SIG-M5 (cell line): ENCODE measurements at regions not wholly inside any gene's neighbourhood (a gene's known extent, or its start where the extent isn't known, plus 50 kb on each side); places are given as distances from the start of the nearest gene placed in this dataset.
"Not testable (repeated sequence)": the region's sequence is repeated elsewhere in the genome, so short reads cannot be mapped to it uniquely, and the experiment has no call there.

Experiments used
- DNase-seq: peaks from one replicate; lab custom pipeline; 2025; lab: John Stamatoyannopoulos, UW

GRCh38 chr12:93080452-93080851, 151.4 kb upstream of the EEA1 start:
- DNase-seq = no peak

DNA sequence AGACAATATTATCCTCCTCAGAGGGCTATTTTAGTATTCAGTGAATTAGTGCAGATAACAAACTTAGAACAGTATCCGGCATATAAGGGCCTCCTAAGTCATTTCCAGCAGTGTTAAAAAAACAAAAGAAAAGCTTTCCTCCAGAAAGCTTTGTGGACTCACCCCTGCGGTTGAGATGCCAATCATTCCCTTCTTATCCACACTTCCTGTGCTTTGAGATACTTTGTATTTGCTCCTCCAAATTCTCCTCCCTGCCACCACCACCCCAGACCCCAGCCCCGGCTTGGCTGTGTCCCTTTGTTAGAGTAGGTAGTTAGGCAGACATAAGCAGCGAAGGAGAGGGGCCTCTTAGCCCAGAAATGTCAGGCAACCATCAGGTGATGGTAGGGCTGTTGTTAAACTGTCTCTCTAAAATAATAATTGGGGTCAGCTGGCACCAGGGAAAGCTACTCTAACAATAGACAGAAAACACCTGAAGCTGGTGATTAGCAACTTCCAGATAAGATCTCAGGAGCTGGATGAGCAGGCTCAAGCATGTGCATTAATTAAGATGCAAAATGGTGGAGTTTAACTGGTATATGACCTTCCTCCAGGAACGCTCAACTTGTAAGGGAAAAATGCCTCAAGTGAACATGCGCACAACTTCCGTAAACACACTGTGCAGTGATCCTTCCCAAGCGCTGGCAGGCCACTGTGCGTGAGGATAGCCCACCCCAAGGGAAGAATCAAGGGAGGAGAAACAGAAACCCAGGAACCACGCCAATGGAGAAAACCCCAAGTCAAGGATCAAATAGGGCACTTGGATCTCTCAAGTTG, 152.1 kb upstream of the EEA1 start:
- no peak for DNase-seq

- no peak for DNase-seq
Observed at GRCh38 chr12:93081810-93082165, 152.7 kb upstream of the EEA1 start.

DNA sequence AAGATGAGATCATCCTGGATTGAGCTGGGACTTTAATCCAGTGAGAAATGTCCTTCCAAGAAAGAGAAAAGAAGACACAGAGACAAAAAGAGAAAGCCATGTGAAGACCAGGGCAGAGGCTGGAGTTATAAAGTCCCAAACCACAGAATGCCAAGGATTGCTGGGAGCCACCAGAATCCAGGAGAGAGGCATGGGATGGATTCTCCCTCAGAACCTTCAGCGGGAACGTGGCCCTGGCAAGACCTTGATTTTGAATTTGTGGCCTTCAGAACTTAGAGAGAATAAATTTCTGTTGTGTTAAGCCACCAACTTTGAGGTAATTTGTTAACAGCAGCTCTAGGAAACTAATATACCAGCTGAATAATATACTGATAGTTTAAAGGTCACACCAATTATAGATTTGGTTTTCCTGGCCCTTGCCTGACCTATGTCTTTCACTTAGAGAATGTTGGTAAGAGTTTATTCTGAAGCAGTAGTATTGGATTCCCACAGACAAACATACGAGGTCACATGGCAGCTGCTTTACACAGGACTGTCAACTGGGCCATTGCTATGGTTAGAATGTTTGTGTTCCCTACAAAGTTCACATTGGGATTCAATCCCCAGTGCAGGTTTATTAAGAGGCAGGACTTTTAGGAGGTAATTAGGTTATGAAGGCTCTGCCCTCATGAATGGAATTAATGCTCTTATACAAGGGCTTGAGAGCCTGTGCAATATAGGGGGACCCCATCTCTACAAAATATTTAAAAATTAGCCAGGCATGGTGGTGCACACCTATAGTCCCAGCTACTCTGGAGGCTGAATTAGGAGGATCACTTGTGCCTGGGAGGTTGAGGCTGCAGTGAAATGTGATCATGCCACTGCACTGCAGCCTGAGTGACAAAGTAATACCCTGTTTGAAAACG, 156.5 kb upstream of the EEA1 start:
- DNase-seq = no peak

DNA sequence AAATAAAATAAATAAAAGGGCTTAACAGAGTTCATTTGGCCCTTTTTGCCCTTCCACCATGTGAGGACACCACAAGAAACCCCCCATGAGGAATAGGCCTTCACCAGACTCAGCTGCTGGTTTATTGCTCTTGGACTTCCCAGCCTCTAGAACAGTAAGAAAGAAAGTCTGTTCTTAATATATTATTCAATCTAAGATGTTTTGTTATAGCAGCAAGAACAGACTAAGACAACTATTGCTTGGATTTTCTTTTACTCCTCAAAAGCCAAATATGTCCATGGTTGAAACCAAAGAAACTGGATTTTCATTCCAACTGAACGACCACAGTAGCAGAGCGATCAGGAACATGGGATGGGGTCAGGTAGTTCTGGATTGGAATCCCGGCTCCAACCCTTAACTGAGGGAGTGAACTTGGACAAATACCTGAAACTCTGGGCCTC, 157.2 kb upstream of the EEA1 start:
- DNase-seq = no peak

DNA sequence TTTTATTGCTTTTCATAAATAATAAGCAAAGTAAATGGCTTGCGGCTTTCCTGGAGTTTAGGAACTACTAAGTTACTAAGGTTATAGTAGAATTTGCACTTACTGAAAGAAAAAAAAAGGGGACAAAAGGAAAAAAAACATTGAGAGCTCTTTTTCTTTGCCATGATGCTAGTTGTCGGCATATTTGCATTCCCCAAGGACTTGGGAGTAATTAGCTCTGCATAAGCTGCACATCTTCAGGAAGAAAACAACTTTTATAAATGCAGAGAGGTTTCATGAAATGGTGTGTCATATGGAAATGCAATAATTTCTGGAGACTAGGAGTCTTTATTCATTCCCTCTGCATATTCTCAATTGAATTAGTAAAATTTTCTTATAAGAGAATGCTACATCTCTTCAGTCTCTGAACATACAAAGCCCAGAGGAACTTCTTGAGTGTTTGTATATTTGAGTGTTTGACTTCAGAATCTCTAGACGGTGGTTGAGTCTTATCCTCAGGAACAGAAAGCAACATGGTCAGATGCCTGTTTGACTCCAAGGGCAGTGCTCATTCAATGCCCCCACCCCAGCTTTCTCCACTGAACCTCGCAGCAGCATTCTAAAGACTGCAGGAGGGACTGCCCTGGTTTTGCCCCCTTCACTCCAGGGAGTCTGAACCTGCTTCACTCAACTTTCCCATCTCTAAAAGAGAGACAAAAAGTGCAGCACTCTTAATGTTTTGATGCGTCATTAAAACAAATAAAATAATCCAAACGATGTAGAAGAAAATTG, 158.9 kb upstream of the EEA1 start:
- no peak for DNase-seq

DNA sequence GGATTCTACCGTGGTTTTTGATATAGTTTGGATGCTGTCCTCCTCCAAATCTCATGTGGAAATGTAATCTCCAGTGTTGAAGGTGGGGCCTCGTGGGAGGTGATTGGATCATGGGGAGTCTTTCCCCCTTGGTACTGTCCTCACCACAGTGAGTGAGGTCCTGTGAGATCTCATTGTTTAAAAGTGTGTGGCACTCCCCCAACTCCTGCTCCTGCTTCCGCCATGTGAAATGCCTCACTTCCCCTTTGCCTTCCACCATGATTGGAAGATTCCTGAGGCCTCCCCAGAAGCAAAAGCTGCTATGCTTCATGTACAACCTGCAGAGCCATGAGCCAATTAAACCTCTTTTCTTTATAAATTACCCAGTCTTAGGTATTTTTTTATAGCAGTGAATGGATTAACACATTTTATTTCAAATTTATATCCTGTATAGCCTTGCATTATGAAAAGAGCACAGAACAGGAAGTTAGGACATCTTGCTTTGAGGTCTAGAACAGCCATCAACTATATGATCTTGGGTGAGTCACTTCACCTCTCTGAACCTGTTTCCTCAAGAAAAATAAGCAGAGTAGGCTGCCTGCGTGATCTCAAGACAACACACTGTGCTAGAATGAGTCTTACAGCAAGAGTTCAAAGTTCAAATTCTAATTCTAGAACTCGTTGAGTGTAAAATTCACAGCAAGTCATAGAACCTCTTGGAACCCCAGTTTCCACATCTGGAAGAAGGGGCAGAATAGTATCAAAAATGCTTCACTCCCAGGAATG, 160.9 kb upstream of the EEA1 start:
- peak; percentile 92 for DNase-seq

DNA sequence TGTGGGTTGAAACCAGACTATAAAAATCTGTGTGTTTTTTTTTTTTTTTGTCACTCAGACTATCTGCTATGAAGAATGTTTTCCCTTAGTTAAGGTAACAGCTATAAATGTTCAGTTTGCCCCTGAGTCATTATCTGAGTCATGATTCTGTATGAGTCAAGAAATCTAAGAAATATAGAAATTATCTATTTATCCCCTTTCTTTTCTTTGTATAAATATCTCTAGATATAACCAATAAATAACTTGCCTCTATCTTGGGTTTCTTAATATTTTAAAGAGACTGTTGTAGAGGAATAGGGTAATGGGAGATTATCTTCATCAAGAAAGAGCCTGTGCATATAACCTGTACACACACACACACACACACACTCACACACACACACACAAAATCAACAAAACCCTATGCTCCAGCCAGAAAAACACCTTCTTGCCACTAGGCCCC, 161.7 kb upstream of the EEA1 start:
- DNase-seq = no peak

- no peak for DNase-seq
Observed at GRCh38 chr12:93091886-93092648, 163.0 kb upstream of the EEA1 start.

GRCh38 chr12:93092649-93092945, 163.5 kb upstream of the EEA1 start:
- DNase-seq = no peak

GRCh38 chr12:93093243-93093642, 164.1 kb upstream of the EEA1 start:
- no peak for DNase-seq

DNA sequence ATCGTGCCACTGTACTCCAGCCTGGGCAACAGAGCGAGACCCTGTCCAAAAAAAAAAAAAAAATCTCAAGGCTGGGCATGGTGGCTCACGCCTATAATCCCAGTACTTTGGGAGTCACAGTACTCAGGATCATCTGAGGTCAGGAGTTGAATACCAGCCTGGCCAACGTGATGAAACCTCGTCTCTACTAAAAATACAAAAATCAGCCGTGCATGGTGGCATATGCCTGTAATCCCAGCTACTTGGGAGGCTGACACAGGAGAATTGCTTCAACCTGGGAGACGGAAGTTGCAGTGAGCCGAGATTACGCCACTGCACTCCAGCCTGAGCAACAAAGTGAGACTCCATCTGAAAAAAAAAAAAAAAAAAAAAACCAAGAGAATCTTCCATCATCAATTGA, 165.1 kb upstream of the EEA1 start:
- not testable (repeated sequence) for DNase-seq

DNA sequence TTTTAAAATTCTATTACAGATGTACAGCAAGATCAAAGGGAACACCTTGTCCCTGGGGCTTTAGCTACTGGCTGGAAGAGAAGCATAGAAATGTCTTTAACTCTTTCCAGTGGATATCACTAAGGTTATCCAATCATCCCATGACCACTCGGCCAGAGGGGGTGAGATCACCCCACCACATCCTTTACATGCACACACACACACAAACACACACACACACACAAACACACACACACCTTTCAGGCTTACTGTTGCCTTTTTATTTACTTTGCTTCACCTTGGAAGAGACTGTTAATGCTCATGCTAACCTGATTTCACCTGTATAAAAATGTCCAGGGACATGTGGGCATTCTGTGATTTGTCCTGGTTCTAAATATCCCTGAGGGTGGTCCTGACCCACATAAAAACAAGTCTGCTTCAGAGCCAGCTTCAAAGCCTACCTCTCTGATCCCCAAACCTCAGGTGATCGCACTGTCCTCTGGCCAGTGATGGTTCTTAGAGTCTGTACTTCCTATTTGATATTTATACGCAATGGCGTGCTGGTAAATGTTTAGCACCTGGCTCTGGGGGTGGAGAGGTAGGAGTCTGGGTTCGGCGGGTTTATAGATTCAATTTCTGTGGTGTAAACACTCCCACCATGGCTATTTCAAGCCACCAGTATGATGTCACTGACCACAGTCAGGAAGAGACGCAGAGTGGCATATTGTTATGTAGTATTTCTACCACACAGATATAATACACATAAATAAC, 166.1 kb upstream of the EEA1 start:
- DNase-seq = no peak

- no peak for DNase-seq
Observed at GRCh38 chr12:93097417-93097816, 168.3 kb upstream of the EEA1 start.

- peak; percentile 30 for DNase-seq
Observed at GRCh38 chr12:93098077-93098476, 169.0 kb upstream of the EEA1 start.

GRCh38 chr12:93099792-93100191, 170.7 kb upstream of the EEA1 start:
- DNase-seq = no peak

- DNase-seq = no peak
Observed at GRCh38 chr12:93100610-93101009, 171.5 kb upstream of the EEA1 start.

DNA sequence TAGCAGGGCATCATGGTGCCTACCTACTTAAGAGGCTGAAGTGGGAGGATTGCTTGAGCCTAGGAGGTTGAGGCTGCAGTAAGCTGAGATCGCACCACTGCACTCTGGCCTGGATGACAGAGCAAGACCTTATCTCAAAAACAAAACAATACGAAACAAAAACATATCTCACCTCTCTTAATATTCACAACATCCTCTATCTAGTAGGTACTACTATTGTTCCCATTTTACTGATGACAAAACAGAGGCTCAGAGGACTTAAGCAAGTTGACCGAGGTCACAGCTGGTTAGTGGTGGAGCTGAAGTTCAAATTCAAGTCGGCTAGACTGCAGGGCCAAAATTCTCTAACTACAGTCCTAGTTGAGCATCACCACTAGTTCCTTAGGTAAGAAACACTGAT, 172.3 kb upstream of the EEA1 start:
- DNase-seq = no peak

DNA sequence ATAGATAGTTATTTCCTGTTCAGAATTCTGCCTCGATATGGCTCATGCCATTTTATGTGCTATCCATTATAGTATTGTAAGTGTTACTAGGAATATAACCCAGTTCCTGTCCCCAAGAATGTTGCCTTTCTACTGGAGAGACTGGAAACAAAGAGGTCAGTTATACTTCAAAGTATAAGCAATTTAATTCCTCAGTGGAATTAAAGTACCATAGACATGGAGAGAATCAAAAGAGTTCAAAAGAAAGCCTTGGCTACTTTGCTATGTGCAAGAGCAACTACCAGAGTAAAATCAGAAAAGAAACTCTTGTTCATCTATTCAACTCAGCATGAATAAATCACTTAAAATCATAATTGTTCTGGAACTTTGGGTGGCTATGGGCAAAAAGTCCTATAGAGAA, 173.2 kb upstream of the EEA1 start:
- DNase-seq = no peak

GRCh38 chr12:93102744-93103143, 173.6 kb upstream of the EEA1 start:
- DNase-seq = no peak
